Rectal smooth muscle tissue (tissue), 1 donor: ENCODE measurements at regions not wholly inside any gene's neighbourhood (a gene's known extent, or its start where the extent isn't known, plus 50 kb on each side); places are given as distances from the start of the nearest gene placed in this dataset.

Experiments
- H3K27ac ChIP-seq: one replicate; pipeline ENCODE4 v1.7.0; 2013; ENCODE audit warnings: low read depth, low read length, inconsistent platforms
- H3K27me3 ChIP-seq: one replicate; pipeline ENCODE4 v1.7.0; 2013; ENCODE audit warnings: low read length; ENCODE audit not compliant: control insufficient read depth, insufficient read depth
- H3K36me3 ChIP-seq: one replicate; pipeline ENCODE4 v1.7.0; 2013; ENCODE audit warnings: low read length; ENCODE audit not compliant: control insufficient read depth, insufficient read depth
- H3K4me1 ChIP-seq: one replicate; pipeline ENCODE4 v1.7.0; 2013; ENCODE audit warnings: low read length; ENCODE audit not compliant: control insufficient read depth, insufficient read depth
- H3K4me3 ChIP-seq: one replicate; pipeline ENCODE4 v1.7.0; 2013; ENCODE audit warnings: low read length
- H3K9ac ChIP-seq: one replicate; pipeline ENCODE4 v1.7.0; 2013; ENCODE audit warnings: low read length

- H3K36me3 ChIP-seq = no peaks in the 10 kb centered on the region
- no peak overlapping the region for H3K4me3 ChIP-seq
- no peak overlapping the region for H3K27ac ChIP-seq
- peaks cover 6% of the 10 kb centered on the region for H3K4me1 ChIP-seq
- H3K9ac ChIP-seq = no peak overlapping the region
- no peaks in the 10 kb centered on the region for H3K27me3 ChIP-seq
These were observed 160.3 kb upstream of the RASGEF1B start for GRCh38 chr4:81631958-81632441.

- Histone ChIP-seq H3K36me3 (no peaks in the 10 kb centered on the region), H3K27ac (no peak overlapping the region), H3K9ac (no peak overlapping the region), H3K4me1 (peaks cover 6% of the 10 kb centered on the region), H3K4me3 (no peak overlapping the region), H3K27me3 (no peaks in the 10 kb centered on the region)
These were observed 157.7 kb upstream of the RASGEF1B start for GRCh38 chr4:81629366-81629765.

- no peaks in the 10 kb centered on the region for H3K36me3 ChIP-seq
- no peak overlapping the region for H3K9ac ChIP-seq
- no peak overlapping the region for H3K27ac ChIP-seq
- no peaks in the 10 kb centered on the region for H3K27me3 ChIP-seq
- H3K4me3 ChIP-seq = no peak overlapping the region
- peaks cover 6% of the 10 kb centered on the region for H3K4me1 ChIP-seq
These were observed 156.8 kb upstream of the RASGEF1B start for GRCh38 chr4:81628489-81628888.

DNA sequence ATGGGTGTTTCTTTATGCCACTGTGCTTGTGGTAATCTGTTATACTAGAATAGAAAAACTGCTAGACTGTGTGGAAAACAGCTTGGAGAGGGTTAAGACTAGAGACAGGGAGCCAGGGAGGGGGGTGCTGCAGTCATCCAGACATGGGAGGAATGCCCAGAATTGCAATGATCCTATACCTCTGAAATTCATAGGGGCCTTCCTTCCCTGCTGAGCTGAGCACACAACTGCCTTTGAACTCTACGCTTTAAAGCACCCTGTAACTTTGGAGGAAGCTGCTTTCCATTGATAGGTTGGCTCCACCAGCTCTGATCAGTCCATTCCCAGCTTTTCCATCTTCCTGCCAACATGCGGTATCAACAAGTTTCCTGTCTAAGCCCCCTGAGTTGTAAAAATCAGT, 155.9 kb upstream of the RASGEF1B start:
- no peak overlapping the region for H3K9ac ChIP-seq
- no peak overlapping the region for H3K27ac ChIP-seq
- H3K27me3 ChIP-seq = no peaks in the 10 kb centered on the region
- H3K4me3 ChIP-seq = no peak overlapping the region
- peaks cover 6% of the 10 kb centered on the region for H3K4me1 ChIP-seq
- H3K36me3 ChIP-seq = no peaks in the 10 kb centered on the region

- H3K4me1 ChIP-seq = peaks cover 3% of the 10 kb centered on the region
- no peaks in the 10 kb centered on the region for H3K27me3 ChIP-seq
- no peak overlapping the region for H3K27ac ChIP-seq
- H3K4me3 ChIP-seq = no peak overlapping the region
- no peak overlapping the region for H3K9ac ChIP-seq
- no peaks in the 10 kb centered on the region for H3K36me3 ChIP-seq
These were observed 155.1 kb upstream of the RASGEF1B start for GRCh38 chr4:81626851-81627250.

DNA sequence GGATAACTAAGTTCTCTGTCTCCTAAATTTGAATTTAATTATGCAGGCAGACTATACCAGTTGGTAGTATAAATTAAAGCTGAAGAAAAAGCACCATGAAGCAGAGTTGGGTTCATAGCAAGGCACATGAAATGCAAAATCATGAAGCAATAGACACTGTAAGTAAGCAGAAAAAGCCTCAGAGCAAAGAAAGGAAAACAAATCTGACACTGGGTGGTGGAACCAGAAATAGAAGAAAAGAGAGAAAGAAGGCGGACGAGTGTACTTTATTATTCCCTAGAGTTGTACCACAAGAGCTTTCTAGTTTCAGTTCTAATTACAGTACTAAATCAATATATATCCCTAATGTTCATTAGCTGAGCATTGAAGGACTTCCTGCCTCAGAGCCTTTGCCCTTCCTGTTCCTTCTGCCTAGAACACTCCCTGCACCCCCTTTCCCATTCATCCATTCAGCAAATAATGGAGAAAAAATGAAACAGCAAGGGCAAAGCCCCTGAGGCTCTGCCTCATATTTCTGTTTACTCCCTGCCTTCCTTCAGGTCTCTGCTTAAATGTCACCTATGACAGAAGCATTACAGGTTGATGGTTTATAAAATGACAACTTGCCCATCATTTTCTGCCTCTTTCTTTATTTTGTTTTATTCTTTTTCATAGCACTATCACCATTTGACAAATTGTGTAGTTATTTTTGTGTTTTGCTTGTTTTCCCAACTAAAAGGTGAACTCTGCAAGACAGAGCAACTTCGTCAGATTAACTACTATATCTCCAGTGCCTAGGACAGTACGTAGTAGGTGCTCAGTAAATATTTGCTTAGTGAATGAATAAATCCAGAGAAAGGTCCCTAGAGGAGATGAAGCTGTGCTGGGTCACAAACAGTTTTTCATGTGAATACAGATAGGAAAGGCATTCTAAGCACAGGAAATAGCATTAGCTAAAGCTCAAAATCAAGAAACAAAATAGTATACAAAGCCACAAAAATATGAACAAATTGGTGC, 154.0 kb upstream of the RASGEF1B start:
- Histone ChIP-seq H3K36me3 (no peaks in the 10 kb centered on the region), H3K9ac (no peak overlapping the region), H3K27me3 (no peaks in the 10 kb centered on the region), H3K27ac (no peak overlapping the region), H3K4me3 (no peak overlapping the region), H3K4me1 (no peaks in the 10 kb centered on the region)

- no peaks in the 10 kb centered on the region for H3K36me3 ChIP-seq
- H3K27ac ChIP-seq = no peak overlapping the region
- H3K4me1 ChIP-seq = no peaks in the 10 kb centered on the region
- no peak overlapping the region for H3K4me3 ChIP-seq
- H3K9ac ChIP-seq = no peak overlapping the region
- H3K27me3 ChIP-seq = no peaks in the 10 kb centered on the region
These were observed 151.7 kb upstream of the RASGEF1B start for GRCh38 chr4:81623434-81623833.

DNA sequence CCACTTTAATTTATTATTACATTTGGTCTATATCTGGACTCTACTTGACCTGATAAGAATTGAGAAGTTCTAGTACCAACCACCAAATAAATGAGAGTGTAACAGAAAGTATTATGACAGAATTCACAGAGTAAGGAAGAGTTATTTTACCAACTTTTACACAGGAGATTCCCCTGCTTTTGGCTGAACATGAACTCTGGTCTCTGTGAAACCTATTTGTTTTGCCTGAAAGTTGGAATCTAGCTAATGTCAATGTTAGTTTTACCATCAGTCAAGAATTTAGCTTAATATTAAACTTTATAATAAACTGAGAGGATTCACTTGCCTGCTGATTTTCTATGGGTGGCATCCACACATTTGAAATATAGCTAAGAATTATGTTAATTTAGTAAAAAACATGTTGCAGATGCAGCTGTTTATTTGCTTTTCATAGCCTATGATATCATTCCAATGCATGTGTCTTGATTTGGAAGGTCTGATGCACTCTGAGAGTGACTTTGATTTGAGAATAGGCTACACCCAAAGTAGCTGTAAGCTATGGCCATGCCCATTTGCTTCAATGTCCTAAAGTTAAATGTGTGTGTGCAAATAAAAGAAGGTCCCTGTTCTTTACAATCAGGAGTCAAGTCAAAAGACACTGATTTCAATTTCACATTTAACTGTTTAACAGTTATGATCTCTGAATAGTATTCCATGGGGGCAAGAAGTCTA, 150.9 kb upstream of the RASGEF1B start:
- Histone ChIP-seq H3K36me3 (no peaks in the 10 kb centered on the region), H3K4me3 (no peak overlapping the region), H3K27ac (no peak overlapping the region), H3K4me1 (no peaks in the 10 kb centered on the region), H3K9ac (no peak overlapping the region), H3K27me3 (no peaks in the 10 kb centered on the region)

DNA sequence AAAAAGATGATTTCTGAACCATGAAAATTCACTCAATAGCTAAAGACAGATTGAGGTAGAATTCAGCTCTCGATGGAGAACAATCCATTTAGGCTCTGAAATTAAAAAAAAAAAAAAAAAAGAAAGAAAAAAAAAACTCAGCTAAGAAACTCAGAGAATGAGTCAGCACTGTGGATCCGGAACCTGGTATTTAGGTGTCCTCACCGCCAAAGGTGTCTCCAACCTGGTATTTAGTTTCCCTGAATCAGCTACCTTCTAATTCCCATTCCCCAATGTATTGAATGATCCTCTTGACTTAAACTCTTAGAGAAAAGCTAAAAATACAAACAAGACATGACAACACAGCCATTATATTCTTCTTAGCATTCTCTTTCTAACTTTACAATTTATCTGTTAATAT, 150.3 kb upstream of the RASGEF1B start:
- no peaks in the 10 kb centered on the region for H3K4me1 ChIP-seq
- no peaks in the 10 kb centered on the region for H3K36me3 ChIP-seq
- H3K27ac ChIP-seq = no peak overlapping the region
- H3K27me3 ChIP-seq = no peaks in the 10 kb centered on the region
- no peak overlapping the region for H3K4me3 ChIP-seq
- H3K9ac ChIP-seq = no peak overlapping the region

GRCh38 chr4:81621490-81621889, 149.8 kb upstream of the RASGEF1B start:
- Histone ChIP-seq H3K36me3 (no peaks in the 10 kb centered on the region), H3K4me3 (no peak overlapping the region), H3K27ac (no peak overlapping the region), H3K4me1 (no peaks in the 10 kb centered on the region), H3K27me3 (no peaks in the 10 kb centered on the region), H3K9ac (no peak overlapping the region)

- Histone ChIP-seq H3K4me1 (no peaks in the 10 kb centered on the region), H3K27ac (no peak overlapping the region), H3K4me3 (no peak overlapping the region), H3K27me3 (no peaks in the 10 kb centered on the region), H3K36me3 (no peaks in the 10 kb centered on the region), H3K9ac (no peak overlapping the region)
These were observed 148.7 kb upstream of the RASGEF1B start for GRCh38 chr4:81620442-81620841.

DNA sequence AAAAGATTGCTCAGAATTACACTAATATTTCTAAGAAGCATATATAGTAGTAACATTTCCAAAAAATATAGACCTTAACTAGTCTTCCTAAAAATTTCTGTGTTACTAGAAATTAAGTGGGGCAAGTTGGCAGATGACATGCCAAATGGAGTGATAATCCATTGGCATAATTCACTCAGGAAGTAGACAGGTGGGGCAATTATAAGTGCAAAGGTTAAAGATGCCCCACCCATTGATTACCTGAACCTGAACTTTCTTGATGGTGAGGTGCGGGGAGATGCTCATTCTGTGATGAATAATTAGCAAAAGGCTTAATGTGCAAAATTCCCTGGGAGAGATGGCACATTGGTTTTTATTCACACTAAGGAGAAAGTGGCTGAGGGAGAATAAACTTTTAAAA, 145.8 kb upstream of the RASGEF1B start:
- H3K27ac ChIP-seq = no peak overlapping the region

More for the DNA sequence above, 145.8 kb upstream of the RASGEF1B start:
- Histone ChIP-seq H3K4me3 (no peak overlapping the region), H3K9ac (no peak overlapping the region), H3K27me3 (no peaks in the 10 kb centered on the region), H3K4me1 (no peaks in the 10 kb centered on the region), H3K36me3 (no peaks in the 10 kb centered on the region)
